HEK293 (cell line): ENCODE measurements at regions not wholly inside any gene's neighbourhood (a gene's known extent, or its start where the extent isn't known, plus 50 kb on each side); places are given as distances from the start of the nearest gene placed in this dataset.

Source experiments
- CTCF ChIP-seq: fragments of 450-650 bp; formaldehyde crosslinking; IDR thresholded peaks from 2 replicates; pipeline ENCODE4 v1.5.1; 2016; ENCODE audit warnings: missing biosample characterization, missing genetic modification characterization
- PBX3 ChIP-seq: sonication (generic); formaldehyde crosslinking; IDR thresholded peaks from 2 replicates; pipeline ENCODE4 v1.8.1; 2022; ENCODE audit warnings: mild to moderate bottlenecking, moderate library complexity, missing genetic modification reagents
- REST ChIP-seq: fragments of 450-650 bp; formaldehyde crosslinking; IDR thresholded peaks from 2 replicates; pipeline ENCODE4 v1.5.1; 2016; ENCODE audit warnings: missing biosample characterization, missing genetic modification characterization
- YY1 ChIP-seq: fragments of 450-650 bp; formaldehyde crosslinking; IDR thresholded peaks from 2 replicates; pipeline ENCODE4 v1.5.1; 2018; ENCODE audit warnings: missing biosample characterization, missing genetic modification characterization
- ZBTB7A ChIP-seq: fragments of 450-650 bp; formaldehyde crosslinking; IDR thresholded peaks from 2 replicates; pipeline ENCODE4 v1.5.1; 2016; ENCODE audit warnings: low read depth, missing biosample characterization, missing genetic modification characterization
- ZNF18 ChIP-seq: fragments of 450-650 bp; formaldehyde crosslinking; IDR thresholded peaks from 2 replicates; pipeline ENCODE4 v1.5.1; 2016; ENCODE audit warnings: missing biosample characterization, missing genetic modification characterization
- ZNF239 ChIP-seq: fragments of 450-650 bp; formaldehyde crosslinking; IDR thresholded peaks from 2 replicates; pipeline ENCODE4 v1.5.1; 2016; ENCODE audit warnings: missing biosample characterization, missing genetic modification characterization
- ZNF561 ChIP-seq: fragments of 450-650 bp; IDR thresholded peaks from 2 replicates; pipeline ENCODE4 v1.5.1; 2018; ENCODE audit warnings: missing biosample characterization, missing genetic modification characterization, borderline replicate concordance
- ZSCAN5A ChIP-seq: fragments of 450-650 bp; formaldehyde crosslinking; IDR thresholded peaks from 2 replicates; pipeline ENCODE4 v1.5.1; 2016; ENCODE audit warnings: missing biosample characterization, missing genetic modification characterization

GRCh38 chr10:131811630-131812403 lies 89.0 kb upstream of the PPP2R2D start:
- TF ChIP-seq ZNF561, result no peak
- no peak for TF ChIP-seq CTCF
- no peak for TF ChIP-seq YY1 (tag by site-specific recombination)
- no peak for TF ChIP-seq ZNF239 (tag by site-specific recombination)
- TF ChIP-seq ZSCAN5A, result no peak
- no peak for TF ChIP-seq ZBTB7A
- no peak for TF ChIP-seq PBX3
- TF ChIP-seq REST, result no peak
- no peak for TF ChIP-seq ZNF18
